WTC11 (cell line): ENCODE measurements at regions not wholly inside any gene's neighbourhood (a gene's known extent, or its start where the extent isn't known, plus 50 kb on each side); places are given as distances from the start of the nearest gene placed in this dataset.
A peak's percentile ranks its signal among the peaks of the same experiment; 100 is the strongest.

ENCODE experiments used
- ATAC-seq: fragments of 200-7000 bp; cut with Tn5 transposase; 2 replicates; pipeline ENCODE4 v1.10.0; 2021; ENCODE audit warnings: mild to moderate bottlenecking, moderate library complexity
- CTCF ChIA-PET: fragments of 300-600 bp; sonication (Branson Sonifier 250); formaldehyde crosslinking; loops from one replicate; lab custom pipeline; 2021; ENCODE audit warnings: antibody characterized with exemption; lab: Charles Lee
- POLR2A ChIA-PET: fragments of 350-600 bp; sonication (Branson Sonifier 250); formaldehyde crosslinking; loops from one replicate; lab custom pipeline; 2021; ENCODE audit warnings: antibody characterized with exemption; lab: Charles Lee
- DNase-seq: peaks from one replicate; pipeline ENCODE4 v3.0.0; 2021; ENCODE audit warnings: low spot score
- H3K27ac Mint-ChIP-seq: 2 replicates; pipeline ENCODE4 v1.8.0; 2021; ENCODE audit warnings: mixed read lengths
- H3K27me3 Mint-ChIP-seq: 2 replicates; pipeline ENCODE4 v1.8.0; 2021; ENCODE audit warnings: low read depth, mild to moderate bottlenecking, moderate library complexity, mixed read lengths
- H3K36me3 Mint-ChIP-seq: 2 replicates; pipeline ENCODE4 v1.8.0; 2021; ENCODE audit warnings: mixed read lengths
- H3K4me1 Mint-ChIP-seq: 2 replicates; pipeline ENCODE4 v1.8.0; 2022; ENCODE audit warnings: mixed read lengths
- H3K4me3 Mint-ChIP-seq: 2 replicates; pipeline ENCODE4 v1.8.0; 2021; ENCODE audit warnings: mild to moderate bottlenecking, moderate library complexity, mixed read lengths
- H3K9me3 Mint-ChIP-seq: 2 replicates; pipeline ENCODE4 v1.8.0; 2021; ENCODE audit warnings: mixed read lengths
- ATF2 ChIP-seq: sonication (generic); formaldehyde crosslinking; IDR thresholded peaks from 2 replicates; pipeline ENCODE4 v1.8.1; 2022; ENCODE audit warnings: low read depth, missing genetic modification reagents, borderline replicate concordance
- FOXJ3 ChIP-seq: sonication (generic); formaldehyde crosslinking; IDR thresholded peaks from 2 replicates; pipeline ENCODE4 v1.9.0; 2021; ENCODE audit warnings: missing genetic modification reagents, mild to moderate bottlenecking, borderline replicate concordance
- IRF2 ChIP-seq: sonication (generic); formaldehyde crosslinking; IDR thresholded peaks from 2 replicates; pipeline ENCODE4 v1.8.0; 2022; ENCODE audit warnings: low read depth, missing genetic modification reagents, borderline replicate concordance
- JAZF1 ChIP-seq: fragments of 250-450 bp; sonication (Bioruptor Pico); IDR thresholded peaks from 2 replicates; pipeline ENCODE4 v1.9.0; 2021; ENCODE audit warnings: moderate library complexity, mild to moderate bottlenecking, inconsistent platforms
- NFATC4 ChIP-seq: fragments of 250-450 bp; sonication (Bioruptor Pico); IDR thresholded peaks from 2 replicates; pipeline ENCODE4 v1.9.0; 2021; ENCODE audit warnings: mild to moderate bottlenecking
- TCF7 ChIP-seq: sonication (generic); formaldehyde crosslinking; IDR thresholded peaks from 2 replicates; pipeline ENCODE4 v1.8.0; 2022; ENCODE audit warnings: mild to moderate bottlenecking, low read depth, missing genetic modification reagents, moderate library complexity
- TP53 ChIP-seq: sonication (generic); formaldehyde crosslinking; IDR thresholded peaks from 2 replicates; pipeline ENCODE4 v1.8.1; 2023; ENCODE audit warnings: mild to moderate bottlenecking, missing genetic modification reagents
- USF2 ChIP-seq: sonication (generic); formaldehyde crosslinking; IDR thresholded peaks from 2 replicates; pipeline ENCODE4 v1.8.1; 2023; ENCODE audit warnings: mild to moderate bottlenecking, missing genetic modification reagents, moderate library complexity
- ZBTB21 ChIP-seq: sonication (generic); formaldehyde crosslinking; IDR thresholded peaks from 2 replicates; pipeline ENCODE4 v1.8.1; 2023; ENCODE audit warnings: mild to moderate bottlenecking, missing genetic modification reagents, borderline replicate concordance
- ZNF121 ChIP-seq: sonication (generic); formaldehyde crosslinking; IDR thresholded peaks from 2 replicates; pipeline ENCODE4 v1.8.0; 2023; ENCODE audit warnings: missing genetic modification reagents
- ZNF138 ChIP-seq: sonication (generic); formaldehyde crosslinking; conservative IDR thresholded peaks from 2 replicates; pipeline ENCODE4 v1.8.1; 2022; ENCODE audit warnings: mild to moderate bottlenecking, moderate library complexity, missing genetic modification reagents
- ZNF425 ChIP-seq: fragments of 250-450 bp; sonication (Bioruptor Pico); conservative IDR thresholded peaks from 2 replicates; pipeline ENCODE4 v1.9.0; 2021; ENCODE audit warnings: mild to moderate bottlenecking
- ZNF532 ChIP-seq: fragments of 250-450 bp; sonication (Bioruptor Pico); IDR thresholded peaks from 2 replicates; pipeline ENCODE4 v1.9.0; 2021; ENCODE audit warnings: mild to moderate bottlenecking, borderline replicate concordance
- ZNF671 ChIP-seq: fragments of 250-450 bp; sonication (Bioruptor Pico); IDR thresholded peaks from 2 replicates; pipeline ENCODE4 v1.8.0; 2021; ENCODE audit warnings: mild to moderate bottlenecking
- TF ChIP-seq, protein P1 (sequence below): fragments of 200-600 bp; IDR thresholded peaks from 2 replicates; pipeline ENCODE4 v1.8.0; 2022; ENCODE audit warnings: antibody characterized with exemption
- TF ChIP-seq, protein P2 (sequence below): fragments of 250-450 bp; sonication (Bioruptor Pico); IDR thresholded peaks from 2 replicates; pipeline ENCODE4 v1.9.0; 2021; ENCODE audit warnings: mild to moderate bottlenecking

DNA sequence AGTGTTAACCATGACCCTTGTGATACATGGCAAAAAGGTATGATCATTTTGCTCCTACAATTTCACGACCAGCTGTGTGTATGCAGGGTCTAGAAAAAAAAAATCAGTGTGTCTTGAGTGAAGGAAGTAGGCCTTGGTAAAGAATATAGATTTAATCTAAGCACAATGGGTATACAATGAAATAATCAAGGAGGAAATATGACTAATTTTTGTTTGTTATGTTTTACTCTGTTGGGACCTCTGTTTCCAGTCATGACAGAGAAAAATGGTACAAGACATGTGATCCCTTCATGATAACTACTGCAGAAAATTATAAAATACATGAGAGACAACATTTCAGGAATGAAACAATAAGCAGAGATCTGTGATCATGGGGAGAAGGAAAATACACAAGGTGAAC, 835.5 kb downstream of the PDHA2 start:
- Mint-ChIP-seq H3K9me3 (peaks cover 10% of the 10 kb centered on the region), H3K4me3 (no peak overlapping the region), H3K27ac (no peak overlapping the region)
- TF ChIP-seq ZNF138 (no peak), ZBTB21 (CRISPR knock-in tag) (no peak), TCF7 (CRISPR knock-in tag) (no peak)
- TF ChIP-seq, all 79 proteins: peak for 0
- DNase-seq (no peak), ATAC-seq (no peak)
- CTCF ChIA-PET = no interaction called here
- Mint-ChIP-seq H3K36me3 (peaks cover 4% of the 10 kb centered on the region; the same call in 1 of the 2 replicates), H3K4me1 (no peaks in the 10 kb centered on the region), H3K27me3 (no peaks in the 10 kb centered on the region)
- POLR2A ChIA-PET = no interaction called here

DNA sequence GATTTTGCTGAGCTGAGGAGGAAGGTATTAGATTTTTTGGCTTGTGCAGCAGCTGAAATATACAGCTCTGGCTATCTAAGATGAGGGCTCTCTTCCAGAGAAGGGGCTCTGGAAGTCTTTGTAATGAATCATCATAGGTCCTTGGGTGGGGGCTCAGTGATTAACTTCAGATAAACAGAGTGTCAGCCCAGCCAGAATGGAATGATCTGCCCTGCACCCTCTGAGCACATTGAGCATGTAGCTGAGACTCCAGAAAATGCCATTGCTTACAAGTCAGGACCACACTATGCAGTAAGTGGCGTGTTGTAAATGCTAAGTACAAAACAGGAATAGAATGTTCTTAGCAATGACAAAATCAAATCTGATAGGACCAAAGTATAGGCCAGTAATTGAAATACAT, 836.0 kb downstream of the PDHA2 start:
- no peak overlapping the region for H3K4me3 Mint-ChIP-seq
- TF ChIP-seq ZBTB21 (CRISPR knock-in tag) (no peak), ZNF425 (no peak), ATF2 (CRISPR knock-in tag) (no peak), ZNF121 (CRISPR knock-in tag) (no peak), IRF2 (no peak), FOXJ3 (CRISPR knock-in tag) (no peak), ZNF671 (CRISPR knock-in tag) (no peak), JAZF1 (CRISPR knock-in tag) (no peak), ZNF532 (CRISPR knock-in tag) (no peak), TP53 (CRISPR knock-in tag) (no peak), USF2 (CRISPR knock-in tag) (no peak), NFATC4 (CRISPR knock-in tag) (no peak)
- TF ChIP-seq, protein P1, sequence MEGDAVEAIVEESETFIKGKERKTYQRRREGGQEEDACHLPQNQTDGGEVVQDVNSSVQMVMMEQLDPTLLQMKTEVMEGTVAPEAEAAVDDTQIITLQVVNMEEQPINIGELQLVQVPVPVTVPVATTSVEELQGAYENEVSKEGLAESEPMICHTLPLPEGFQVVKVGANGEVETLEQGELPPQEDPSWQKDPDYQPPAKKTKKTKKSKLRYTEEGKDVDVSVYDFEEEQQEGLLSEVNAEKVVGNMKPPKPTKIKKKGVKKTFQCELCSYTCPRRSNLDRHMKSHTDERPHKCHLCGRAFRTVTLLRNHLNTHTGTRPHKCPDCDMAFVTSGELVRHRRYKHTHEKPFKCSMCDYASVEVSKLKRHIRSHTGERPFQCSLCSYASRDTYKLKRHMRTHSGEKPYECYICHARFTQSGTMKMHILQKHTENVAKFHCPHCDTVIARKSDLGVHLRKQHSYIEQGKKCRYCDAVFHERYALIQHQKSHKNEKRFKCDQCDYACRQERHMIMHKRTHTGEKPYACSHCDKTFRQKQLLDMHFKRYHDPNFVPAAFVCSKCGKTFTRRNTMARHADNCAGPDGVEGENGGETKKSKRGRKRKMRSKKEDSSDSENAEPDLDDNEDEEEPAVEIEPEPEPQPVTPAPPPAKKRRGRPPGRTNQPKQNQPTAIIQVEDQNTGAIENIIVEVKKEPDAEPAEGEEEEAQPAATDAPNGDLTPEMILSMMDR = no peak
- TF ChIP-seq, protein P2, sequence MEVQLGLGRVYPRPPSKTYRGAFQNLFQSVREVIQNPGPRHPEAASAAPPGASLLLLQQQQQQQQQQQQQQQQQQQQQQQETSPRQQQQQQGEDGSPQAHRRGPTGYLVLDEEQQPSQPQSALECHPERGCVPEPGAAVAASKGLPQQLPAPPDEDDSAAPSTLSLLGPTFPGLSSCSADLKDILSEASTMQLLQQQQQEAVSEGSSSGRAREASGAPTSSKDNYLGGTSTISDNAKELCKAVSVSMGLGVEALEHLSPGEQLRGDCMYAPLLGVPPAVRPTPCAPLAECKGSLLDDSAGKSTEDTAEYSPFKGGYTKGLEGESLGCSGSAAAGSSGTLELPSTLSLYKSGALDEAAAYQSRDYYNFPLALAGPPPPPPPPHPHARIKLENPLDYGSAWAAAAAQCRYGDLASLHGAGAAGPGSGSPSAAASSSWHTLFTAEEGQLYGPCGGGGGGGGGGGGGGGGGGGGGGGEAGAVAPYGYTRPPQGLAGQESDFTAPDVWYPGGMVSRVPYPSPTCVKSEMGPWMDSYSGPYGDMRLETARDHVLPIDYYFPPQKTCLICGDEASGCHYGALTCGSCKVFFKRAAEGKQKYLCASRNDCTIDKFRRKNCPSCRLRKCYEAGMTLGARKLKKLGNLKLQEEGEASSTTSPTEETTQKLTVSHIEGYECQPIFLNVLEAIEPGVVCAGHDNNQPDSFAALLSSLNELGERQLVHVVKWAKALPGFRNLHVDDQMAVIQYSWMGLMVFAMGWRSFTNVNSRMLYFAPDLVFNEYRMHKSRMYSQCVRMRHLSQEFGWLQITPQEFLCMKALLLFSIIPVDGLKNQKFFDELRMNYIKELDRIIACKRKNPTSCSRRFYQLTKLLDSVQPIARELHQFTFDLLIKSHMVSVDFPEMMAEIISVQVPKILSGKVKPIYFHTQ = no peak
- no peaks in the 10 kb centered on the region for H3K4me1 Mint-ChIP-seq
- DNase-seq = no peak
- H3K27ac Mint-ChIP-seq = 0 out of 2 replicates have a peak overlapping the region, but pooled peaks have one; percentile 6
- H3K9me3 Mint-ChIP-seq = peaks cover 10% of the 10 kb centered on the region
- POLR2A ChIA-PET = no interaction called here
- ATAC-seq = no peak
- CTCF ChIA-PET = no interaction called here
- H3K36me3 Mint-ChIP-seq = peaks cover 4% of the 10 kb centered on the region; the same call in 1 of the 2 replicates
- no peaks in the 10 kb centered on the region for H3K27me3 Mint-ChIP-seq
